A673 (cell line): ENCODE measurements at regions not wholly inside any gene's neighbourhood (a gene's known extent, or its start where the extent isn't known, plus 50 kb on each side); places are given as distances from the start of the nearest gene placed in this dataset.

Source experiments
- BruUV-seq: library from RNA; stranded (reverse); fragments of 400-500 nt; replicated peaks from 2 replicates; lab custom pipeline; 2021; lab: Mats Ljungman, UMichigan
- CTCF ChIA-PET: fragments of 300-600 bp; sonication (Branson Sonifier 250); formaldehyde crosslinking; loops from one replicate; lab custom pipeline; 2022; ENCODE audit warnings: antibody characterized with exemption; lab: Charles Lee
- POLR2A ChIA-PET: fragments of 300-600 bp; sonication (Branson Sonifier 250); formaldehyde crosslinking; loops from one replicate; lab custom pipeline; 2022; ENCODE audit warnings: antibody characterized with exemption; ENCODE audit not compliant: low non-redundant PET; lab: Charles Lee
- DNase-seq: peaks from one replicate; pipeline ENCODE4 v3.0.0-alpha.2; 2015; ENCODE audit warnings: low spot score
- H3K27ac ChIP-seq: fragments of 200-600 bp; sonication (generic); 2 replicates; pipeline ENCODE4 v1.5.1; 2016; ENCODE audit warnings: mixed run types, low read depth, mild to moderate bottlenecking, mixed read lengths, antibody characterized with exemption, low read length; ENCODE audit not compliant: poor library complexity, severe bottlenecking
- H3K27me3 ChIP-seq: fragments of 200-600 bp; sonication (generic); replicated peaks from 2 replicates; pipeline ENCODE4 v1.6.1; 2017; ENCODE audit warnings: mixed run types, low read depth, mild to moderate bottlenecking, mixed read lengths, antibody characterized with exemption, low read length; ENCODE audit not compliant: insufficient read depth, poor library complexity
- H3K36me3 ChIP-seq: fragments of 200-600 bp; sonication (generic); 2 replicates; pipeline ENCODE4 v1.6.1; 2016; ENCODE audit warnings: mixed run types, mild to moderate bottlenecking, mixed read lengths, antibody characterized with exemption, low read length; ENCODE audit not compliant: insufficient read depth, poor library complexity, severe bottlenecking
- H3K4me1 ChIP-seq: fragments of 200-600 bp; sonication (generic); 2 replicates; pipeline ENCODE4 v1.6.1; 2017; ENCODE audit warnings: mixed run types, mild to moderate bottlenecking, mixed read lengths, antibody characterized with exemption, low read length; ENCODE audit not compliant: insufficient read depth, poor library complexity, severe bottlenecking
- H3K4me3 ChIP-seq: fragments of 200-600 bp; sonication (generic); 2 replicates; pipeline ENCODE4 v1.5.1; 2016; ENCODE audit warnings: low read depth, mixed run types, mild to moderate bottlenecking, mixed read lengths, low read length; ENCODE audit not compliant: poor library complexity, severe bottlenecking
- H3K9me3 ChIP-seq: fragments of 200-600 bp; sonication (generic); 2 replicates; pipeline ENCODE4 v1.6.1; 2016; ENCODE audit warnings: mixed run types, low read depth, mild to moderate bottlenecking, mixed read lengths, antibody characterized with exemption, low read length; ENCODE audit not compliant: poor library complexity, severe bottlenecking
- EZH2 ChIP-seq: fragments of 200-600 bp; sonication (generic); IDR thresholded peaks from 2 replicates; pipeline ENCODE4 v1.6.1; 2017; ENCODE audit warnings: borderline replicate concordance, low read depth, mild to moderate bottlenecking, mixed read lengths, antibody characterized with exemption, low read length; ENCODE audit not compliant: poor library complexity, severe bottlenecking
- intact Hi-C: fragments of 100-400 bp; cut with micrococcal nuclease; formaldehyde crosslinking; loops from one replicate; pipeline ENCODE4 v1.10.0; 2022; ENCODE audit not compliant: unreplicated experiment
- TF ChIP-seq, protein P1 (sequence below): fragments of 300-800, 200-600 bp; sonication (generic); conservative IDR thresholded peaks from 2 replicates; pipeline ENCODE4 v1.5.1; 2017; ENCODE audit warnings: low read depth, mild to moderate bottlenecking, antibody characterized with exemption, low read length, moderate library complexity, mixed read lengths

GRCh38 chr2:239845968-239846367, 179.2 kb downstream of the NDUFA10 start:
- peaks cover 6% of the 10 kb centered on the region for H3K9me3 ChIP-seq
- no peaks in the 10 kb centered on the region for H3K36me3 ChIP-seq
- no peak overlapping the region for H3K4me3 ChIP-seq
- H3K4me1 ChIP-seq, result no peaks in the 10 kb centered on the region
- H3K27me3 ChIP-seq, result peaks cover 15% of the 10 kb centered on the region
- DNase-seq, result no peak
- TF ChIP-seq, protein P1, sequence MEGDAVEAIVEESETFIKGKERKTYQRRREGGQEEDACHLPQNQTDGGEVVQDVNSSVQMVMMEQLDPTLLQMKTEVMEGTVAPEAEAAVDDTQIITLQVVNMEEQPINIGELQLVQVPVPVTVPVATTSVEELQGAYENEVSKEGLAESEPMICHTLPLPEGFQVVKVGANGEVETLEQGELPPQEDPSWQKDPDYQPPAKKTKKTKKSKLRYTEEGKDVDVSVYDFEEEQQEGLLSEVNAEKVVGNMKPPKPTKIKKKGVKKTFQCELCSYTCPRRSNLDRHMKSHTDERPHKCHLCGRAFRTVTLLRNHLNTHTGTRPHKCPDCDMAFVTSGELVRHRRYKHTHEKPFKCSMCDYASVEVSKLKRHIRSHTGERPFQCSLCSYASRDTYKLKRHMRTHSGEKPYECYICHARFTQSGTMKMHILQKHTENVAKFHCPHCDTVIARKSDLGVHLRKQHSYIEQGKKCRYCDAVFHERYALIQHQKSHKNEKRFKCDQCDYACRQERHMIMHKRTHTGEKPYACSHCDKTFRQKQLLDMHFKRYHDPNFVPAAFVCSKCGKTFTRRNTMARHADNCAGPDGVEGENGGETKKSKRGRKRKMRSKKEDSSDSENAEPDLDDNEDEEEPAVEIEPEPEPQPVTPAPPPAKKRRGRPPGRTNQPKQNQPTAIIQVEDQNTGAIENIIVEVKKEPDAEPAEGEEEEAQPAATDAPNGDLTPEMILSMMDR, result no peak
- no peak for TF ChIP-seq EZH2
- H3K27ac ChIP-seq, result no peak overlapping the region
- BruUV-seq, result no TSS peak
- CTCF ChIA-PET, result no interaction called here
- intact Hi-C loops, result no loop called here
- POLR2A ChIA-PET, result no interaction called here

- H3K36me3 ChIP-seq, result no peaks in the 10 kb centered on the region
- no TSS peak for BruUV-seq
- no peaks in the 10 kb centered on the region for H3K27me3 ChIP-seq
- TF ChIP-seq, protein P1, result no peak
- no peak for TF ChIP-seq EZH2
- no peak overlapping the region for H3K27ac ChIP-seq
- CTCF ChIA-PET, result no interaction called here
- H3K4me1 ChIP-seq, result no peaks in the 10 kb centered on the region
- POLR2A ChIA-PET, result no interaction called here
- H3K9me3 ChIP-seq, result no peaks in the 10 kb centered on the region
- H3K4me3 ChIP-seq, result no peak overlapping the region
- DNase-seq, result no peak
- intact Hi-C loops, result no loop called here
Measured at GRCh38 chr2:239839306-239839705, 185.8 kb downstream of the NDUFA10 start.

GRCh38 chr2:239836021-239836765, 188.9 kb downstream of the NDUFA10 start:
- Histone ChIP-seq H3K36me3 (no peaks in the 10 kb centered on the region), H3K27ac (no peak overlapping the region), H3K9me3 (no peaks in the 10 kb centered on the region), H3K27me3 (no peaks in the 10 kb centered on the region), H3K4me3 (no peak overlapping the region), H3K4me1 (no peaks in the 10 kb centered on the region)
- ChIA-PET POLR2A (no interaction called here), CTCF (no interaction called here)
- DNase-seq, result no peak
- BruUV-seq, result no TSS peak
- TF ChIP-seq, protein P1, result no peak
- no peak for TF ChIP-seq EZH2
- intact Hi-C loops, result no loop called here
